HK-2 (cell line): ENCODE measurements at regions not wholly inside any gene's neighbourhood (a gene's known extent, or its start where the extent isn't known, plus 50 kb on each side); places are given as distances from the start of the nearest gene placed in this dataset.
"Not testable (repeated sequence)": the region's sequence is repeated elsewhere in the genome, so short reads cannot be mapped to it uniquely, and the experiment has no call there.

ENCODE experiments used
- DNase-seq: peaks from one replicate; pipeline ENCODE4 v3.0.0-alpha.2; 2018; ENCODE audit not compliant: unreplicated experiment

DNA sequence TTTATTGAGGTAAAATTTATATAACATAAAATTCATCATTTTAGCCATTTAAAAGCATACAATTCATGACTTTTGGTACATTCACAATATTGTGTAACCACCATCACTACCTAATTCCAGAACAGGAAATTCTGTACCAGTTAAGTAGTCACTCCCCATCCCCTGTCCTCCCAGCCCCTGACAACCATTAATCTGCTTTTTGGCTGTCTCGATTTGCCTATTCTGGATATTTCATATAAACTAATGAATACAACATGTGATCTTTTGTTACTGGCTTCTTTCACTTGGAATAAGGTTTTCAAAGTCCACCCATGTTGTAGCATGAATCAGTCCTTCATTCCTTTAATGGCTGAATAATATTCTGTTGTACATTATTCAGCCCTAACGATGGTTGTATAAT lies 115.6 kb upstream of the KLF14 start:
- DNase-seq = no peak

GRCh38 chr7:130850956-130851355 lies 116.9 kb upstream of the KLF14 start:
- DNase-seq = no peak

DNA sequence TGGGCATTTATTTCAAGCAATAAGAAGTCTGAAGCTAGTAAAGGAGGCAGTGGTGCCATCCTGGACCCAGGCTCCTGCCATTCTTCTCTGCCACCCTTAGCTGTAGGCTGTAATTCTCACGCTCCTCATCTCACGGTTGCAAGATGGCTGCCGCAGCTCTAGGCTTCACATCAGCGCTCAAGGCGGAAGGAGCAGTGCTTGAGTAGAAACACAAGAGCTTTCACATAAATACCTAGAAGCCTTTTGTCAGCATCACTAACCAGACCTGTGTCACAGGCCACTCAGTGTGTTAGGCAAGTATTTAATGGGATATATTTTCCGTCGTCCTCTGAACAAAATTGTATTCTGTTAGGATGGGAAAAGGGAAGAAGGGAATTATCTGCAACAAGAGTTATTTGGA lies 118.9 kb upstream of the KLF14 start:
- no peak for DNase-seq

- no peak for DNase-seq
Observed at GRCh38 chr7:130853503-130854279, 119.7 kb upstream of the KLF14 start.

GRCh38 chr7:130854481-130854880 lies 120.5 kb upstream of the KLF14 start:
- DNase-seq = no peak

DNA sequence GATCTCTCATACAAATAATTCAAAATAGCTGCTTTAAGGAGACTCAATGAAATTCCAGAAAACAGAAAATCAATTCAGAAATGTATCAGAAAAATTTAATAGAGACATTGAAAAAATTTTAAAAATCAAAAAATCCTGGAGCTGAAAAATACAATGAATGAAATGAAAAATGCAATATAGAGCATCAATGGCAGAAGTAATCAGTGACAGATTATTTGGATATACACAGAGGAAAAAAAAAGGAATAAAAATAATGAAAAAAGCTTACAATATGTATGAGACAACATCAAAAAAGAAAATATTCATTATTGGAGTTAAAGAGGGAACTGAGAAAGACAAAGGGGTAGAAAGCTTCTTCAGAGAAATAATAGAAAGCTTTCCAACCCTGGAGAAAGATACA lies 122.9 kb upstream of the KLF14 start:
- no peak for DNase-seq

- not testable (repeated sequence) for DNase-seq
Observed at GRCh38 chr7:130860832-130861231, 126.8 kb upstream of the KLF14 start.

DNA sequence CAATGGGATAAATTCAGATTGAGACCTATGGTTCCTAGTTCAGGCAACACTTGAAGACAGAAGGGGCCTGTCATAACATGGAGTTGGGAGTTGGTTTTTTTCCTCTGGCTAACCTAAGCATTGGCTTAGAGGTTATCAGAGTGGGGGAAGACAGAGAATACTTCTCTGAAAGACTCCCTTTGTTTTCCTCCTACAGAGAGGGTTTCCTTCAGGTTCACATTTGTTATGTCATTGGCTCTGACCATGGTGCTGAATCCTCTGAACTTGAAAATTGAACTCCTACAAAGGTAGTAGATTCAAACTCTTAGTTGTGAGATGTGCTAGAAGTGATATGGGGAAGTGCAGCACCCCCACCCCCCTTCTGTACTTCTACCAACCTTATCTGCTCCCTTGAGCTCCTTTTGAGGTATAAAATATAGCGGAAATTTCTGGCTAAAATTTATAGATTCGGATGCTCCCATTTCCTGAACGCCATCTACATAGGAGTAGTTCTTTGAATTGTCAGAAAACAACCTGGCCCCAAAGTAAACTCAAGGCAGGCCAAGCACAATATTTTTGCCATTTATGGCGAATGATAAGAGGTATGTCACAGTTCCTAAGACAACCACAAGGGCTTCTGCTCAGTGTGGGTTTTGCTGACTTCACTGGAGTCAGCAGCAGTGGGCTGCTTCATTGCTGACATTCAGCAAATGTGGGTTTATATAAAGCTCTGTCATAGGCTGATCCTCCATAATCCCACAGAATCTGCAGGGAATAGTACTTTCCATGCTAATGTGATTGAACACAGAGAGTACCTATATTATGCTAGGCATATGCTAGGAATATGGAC lies 131.6 kb upstream of the KLF14 start:
- DNase-seq = no peak

DNA sequence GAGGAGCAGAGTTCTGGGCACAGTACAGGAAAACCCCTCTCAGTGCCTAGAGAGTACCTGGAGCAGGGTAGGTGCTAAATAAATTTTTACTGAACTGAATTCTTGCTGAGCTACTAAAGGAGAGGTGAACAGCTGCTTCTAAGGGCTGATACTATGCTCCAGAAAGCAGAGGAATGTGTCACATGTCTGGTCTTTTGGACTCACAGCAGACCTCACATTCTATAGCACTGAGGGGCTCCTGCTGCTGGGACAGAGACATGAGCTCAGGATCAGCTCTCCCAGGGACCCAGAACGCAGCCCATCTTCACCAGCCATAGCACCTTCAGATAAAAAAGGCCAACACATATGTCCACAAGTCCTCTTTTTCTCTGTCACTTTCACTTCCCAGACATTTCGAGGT lies 133.0 kb upstream of the KLF14 start:
- DNase-seq = no peak

DNA sequence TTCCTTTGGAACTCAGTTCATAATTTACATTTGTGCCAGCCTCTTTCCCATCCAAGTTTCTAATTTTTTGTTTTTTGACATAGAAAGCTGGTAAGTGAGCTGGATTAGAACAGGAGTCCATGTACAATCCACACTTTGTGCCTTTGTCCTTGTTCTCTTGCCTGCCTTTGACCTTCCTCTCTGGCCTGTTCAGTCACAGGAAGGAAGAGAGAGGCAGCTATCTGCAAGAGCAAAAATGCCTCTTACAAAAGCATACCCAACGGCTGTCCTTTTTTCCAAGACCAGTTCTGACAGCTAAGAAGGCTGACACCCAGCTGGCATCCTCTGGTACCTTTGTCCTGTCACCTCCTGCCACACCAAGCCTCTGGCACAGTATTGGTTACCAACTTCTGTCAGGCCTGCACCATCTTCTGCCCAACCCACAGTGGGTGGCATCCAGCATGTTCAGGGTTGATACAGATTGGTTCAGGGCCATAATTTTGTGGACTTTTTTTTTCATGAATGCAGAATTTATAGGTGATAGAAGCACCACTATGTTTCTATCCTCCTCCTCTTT lies 133.7 kb upstream of the KLF14 start:
- no peak for DNase-seq

- no peak for DNase-seq
Observed at GRCh38 chr7:130868139-130868538, 134.1 kb upstream of the KLF14 start.

GRCh38 chr7:130869918-130870317 lies 135.9 kb upstream of the KLF14 start:
- DNase-seq = no peak

- no peak for DNase-seq
Observed at GRCh38 chr7:130872341-130872740, 138.3 kb upstream of the KLF14 start.

DNA sequence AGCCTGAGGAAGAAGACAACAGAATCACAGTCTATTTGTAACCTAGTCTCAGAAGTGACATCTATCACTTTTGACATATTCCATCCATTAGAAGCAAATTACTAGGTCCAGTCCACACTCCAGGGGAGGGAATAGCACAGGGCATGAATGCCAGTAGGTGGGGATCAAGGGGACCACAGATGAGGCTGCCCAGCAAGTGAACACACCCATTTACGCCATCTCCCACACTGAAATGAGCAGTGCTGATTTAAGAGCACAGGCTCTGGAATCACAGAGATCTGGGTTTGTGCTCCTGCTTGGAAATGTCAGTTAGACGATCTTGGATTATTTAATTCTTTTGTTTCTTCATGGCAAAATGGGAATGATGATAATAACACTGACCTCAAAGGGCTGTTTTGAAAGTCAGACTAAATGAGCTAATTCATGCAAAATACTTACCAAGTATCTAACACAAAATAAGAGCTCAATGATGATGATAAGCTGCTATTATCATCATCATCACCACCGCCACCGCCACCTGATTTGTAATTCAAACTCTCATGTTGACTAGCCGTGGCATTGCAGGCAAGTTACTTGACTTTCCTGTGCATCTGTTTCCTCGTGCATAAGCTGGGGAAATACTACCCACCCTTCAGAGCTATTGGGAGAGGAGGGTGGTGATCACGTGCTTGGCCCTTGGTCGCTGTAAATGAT lies 138.9 kb upstream of the KLF14 start:
- DNase-seq = no peak

DNA sequence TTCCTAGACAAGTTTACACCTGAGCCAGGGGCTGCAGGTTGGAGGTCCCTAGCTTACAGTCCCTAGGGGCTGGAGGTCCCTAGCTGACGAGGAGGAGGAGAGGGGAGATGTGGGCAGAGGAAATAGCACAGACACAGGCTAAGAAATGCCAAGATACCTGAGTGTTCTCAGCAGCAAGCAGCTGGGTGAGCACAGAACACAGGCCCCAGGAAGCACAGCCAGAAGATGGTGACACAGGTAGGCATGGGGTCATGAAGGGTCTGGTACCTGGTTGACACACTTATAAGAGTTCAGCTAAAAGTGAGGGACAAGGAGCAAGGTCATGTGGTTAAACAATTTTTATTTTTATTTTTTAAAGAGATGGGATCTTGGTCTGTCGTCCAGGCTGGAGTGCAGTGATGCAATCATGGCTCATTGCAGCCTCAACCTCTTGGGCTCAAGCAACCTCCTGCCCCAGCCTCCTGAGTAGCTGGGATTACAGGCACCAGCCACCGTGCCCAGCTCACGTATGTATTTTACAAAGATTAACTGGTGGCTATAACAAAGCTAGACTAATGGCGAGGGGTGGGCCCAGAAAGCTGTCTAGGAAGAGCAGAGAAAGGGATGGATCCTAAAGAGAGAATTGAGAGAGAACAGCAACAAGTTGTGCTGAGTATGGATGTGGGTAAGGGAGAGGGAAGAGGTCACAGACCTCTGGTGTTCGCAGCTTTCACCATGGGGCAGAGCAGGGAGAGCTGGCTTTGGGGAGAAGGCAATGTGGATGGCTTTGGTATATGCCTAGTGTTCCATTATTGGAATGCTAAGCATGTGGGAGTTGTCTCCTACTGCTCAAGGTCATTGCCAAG lies 140.3 kb upstream of the KLF14 start:
- DNase-seq = no peak

DNA sequence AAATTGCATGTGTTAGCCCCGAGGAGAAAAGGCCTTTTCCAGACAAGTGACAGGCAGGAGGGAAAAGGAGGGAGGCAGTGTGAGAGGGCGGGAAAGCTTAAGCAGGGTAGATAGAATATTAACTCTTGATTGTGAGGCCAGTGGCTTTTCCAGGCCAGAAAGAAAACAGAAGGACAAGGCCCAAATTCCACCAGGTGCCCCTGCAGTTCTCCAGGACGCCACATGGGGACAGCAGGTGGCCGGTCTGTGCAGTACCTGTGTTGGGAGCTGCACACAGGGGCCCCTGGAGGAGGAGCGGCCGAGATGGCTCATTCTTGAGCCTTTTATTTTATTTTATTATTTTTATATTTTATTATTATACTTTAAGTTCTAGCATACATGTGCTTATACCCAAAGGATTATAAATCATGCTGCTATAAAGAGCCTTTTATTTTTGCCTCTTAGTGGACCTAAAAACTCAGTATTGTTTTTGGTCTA lies 141.3 kb upstream of the KLF14 start:
- DNase-seq = peak; percentile 66

GRCh38 chr7:130875901-130876300 lies 141.9 kb upstream of the KLF14 start:
- DNase-seq = no peak

GRCh38 chr7:130877236-130877990 lies 143.4 kb upstream of the KLF14 start:
- no peak for DNase-seq

DNA sequence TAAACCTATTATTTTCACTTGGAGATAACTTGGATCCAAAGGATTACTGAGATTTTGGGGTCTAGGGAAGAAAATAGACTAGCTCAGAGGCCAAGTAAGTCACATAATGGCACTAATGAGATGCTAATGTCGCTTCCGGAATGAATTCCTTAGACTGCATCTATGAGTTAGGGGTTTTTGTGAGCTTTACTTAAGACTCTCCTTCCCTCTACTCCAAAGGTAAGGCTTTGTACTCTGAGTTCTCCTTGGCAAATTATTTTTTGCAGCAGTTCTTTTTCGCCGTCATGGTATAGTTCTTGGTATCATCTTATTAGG lies 143.9 kb upstream of the KLF14 start:
- DNase-seq = no peak

DNA sequence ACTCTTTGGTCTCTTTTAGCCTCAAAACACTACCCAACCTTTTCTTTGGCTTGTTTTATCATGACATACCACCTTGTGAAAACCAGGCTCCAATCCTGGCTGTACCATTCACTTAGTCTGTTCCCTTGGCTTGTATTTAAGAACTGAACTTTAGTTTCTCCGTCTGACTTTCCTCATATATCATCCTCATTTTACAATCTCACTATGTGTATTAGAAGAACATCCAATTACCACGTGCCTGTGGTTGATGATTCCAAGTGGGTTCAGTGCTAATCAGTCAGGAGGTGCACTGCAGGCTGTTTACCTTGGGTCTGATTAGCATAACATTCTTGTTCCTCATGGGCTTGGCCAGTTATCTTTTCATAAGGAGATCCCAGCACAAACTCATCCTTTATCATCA lies 144.8 kb upstream of the KLF14 start:
- DNase-seq = no peak

DNA sequence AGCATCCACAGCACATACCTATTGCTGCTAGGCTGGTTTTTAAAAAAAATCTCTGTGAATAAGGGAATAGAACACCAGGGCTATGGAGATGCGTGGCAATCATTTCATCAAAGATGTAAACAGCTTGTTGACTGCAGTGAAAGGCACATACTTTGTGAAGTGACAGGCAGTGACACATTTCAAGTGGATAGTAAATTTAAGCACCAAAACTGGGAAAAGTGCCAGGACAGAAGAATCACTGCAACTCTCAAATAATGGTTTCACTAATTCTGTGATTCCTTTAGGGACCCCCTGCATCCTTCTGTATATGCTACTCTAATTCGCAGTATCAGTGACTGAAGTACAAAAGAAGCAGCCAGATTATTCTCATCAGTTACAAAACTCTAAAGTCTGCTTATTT lies 145.2 kb upstream of the KLF14 start:
- no peak for DNase-seq
